GM19238 (cell line): ENCODE measurements at regions not wholly inside any gene's neighbourhood (a gene's known extent, or its start where the extent isn't known, plus 50 kb on each side); places are given as distances from the start of the nearest gene placed in this dataset.
"Not testable (repeated sequence)": the region's sequence is repeated elsewhere in the genome, so short reads cannot be mapped to it uniquely, and the experiment has no call there.

Experiments
- DNase-seq: peaks from one replicate; pipeline ENCODE4 v3.0.0; 2011; ENCODE audit warnings: low spot score; ENCODE audit not compliant: insufficient read length

DNA sequence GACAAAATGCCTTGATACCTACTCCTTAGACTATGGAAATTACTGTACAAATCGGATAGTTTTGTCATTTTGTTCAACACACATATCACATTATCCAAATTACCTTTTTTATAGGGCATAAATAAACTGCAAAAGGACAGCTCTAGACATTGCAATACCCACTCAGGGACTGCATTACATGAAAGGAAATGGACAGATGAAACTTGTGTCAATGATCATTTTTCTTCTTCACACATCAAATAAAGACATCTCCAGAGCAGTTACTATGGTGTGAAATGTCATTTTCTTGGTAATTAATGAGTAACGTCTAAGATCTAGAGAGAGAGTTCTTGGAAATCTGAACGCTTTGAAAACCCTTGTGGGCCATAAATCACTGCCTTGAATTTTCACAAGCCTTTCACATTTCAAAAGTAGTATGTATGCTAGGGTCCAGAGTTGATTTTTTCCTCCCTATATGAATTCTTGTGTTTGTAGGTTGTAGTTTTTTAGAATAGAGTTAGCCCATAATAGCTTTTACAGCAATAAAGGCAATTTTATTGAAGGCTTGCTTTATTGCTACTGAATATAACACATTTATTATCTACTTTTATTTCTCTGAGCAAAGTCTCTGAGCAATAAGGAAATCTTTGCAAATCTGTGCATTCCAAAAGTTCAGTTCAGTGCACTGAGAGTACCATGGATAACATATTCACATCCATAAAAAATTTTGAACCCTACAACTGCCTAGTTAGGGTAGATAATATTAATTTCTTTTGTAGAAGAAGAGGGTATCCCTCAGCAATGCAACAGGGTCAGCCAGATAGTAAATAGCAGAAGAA lies 358.0 kb upstream of the PCSK5 start:
- no peak for DNase-seq

DNA sequence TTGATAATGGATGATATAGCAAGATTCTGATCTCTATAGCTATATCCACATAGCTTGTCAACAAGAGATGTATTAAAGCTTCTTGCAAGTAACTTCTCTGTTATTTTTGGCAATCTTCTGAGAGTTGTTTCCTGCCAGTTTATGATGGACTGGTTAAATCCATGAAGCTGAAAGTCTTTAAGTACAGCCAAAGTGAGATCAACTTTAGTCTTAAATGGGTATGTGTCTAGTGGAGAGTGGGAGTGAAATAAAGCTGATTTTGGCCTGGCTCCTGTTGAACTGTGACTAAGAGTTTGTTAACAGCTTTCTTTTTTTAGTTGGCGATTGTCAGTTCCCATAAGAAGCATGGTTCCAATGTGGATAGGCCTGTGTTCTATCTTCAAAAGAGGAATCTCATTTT lies 350.9 kb upstream of the PCSK5 start:
- no peak for DNase-seq

- no peak for DNase-seq
These were observed 350.3 kb upstream of the PCSK5 start for GRCh38 chr9:75540185-75540584.

- no peak for DNase-seq
These were observed 348.7 kb upstream of the PCSK5 start for GRCh38 chr9:75541734-75542133.

DNA sequence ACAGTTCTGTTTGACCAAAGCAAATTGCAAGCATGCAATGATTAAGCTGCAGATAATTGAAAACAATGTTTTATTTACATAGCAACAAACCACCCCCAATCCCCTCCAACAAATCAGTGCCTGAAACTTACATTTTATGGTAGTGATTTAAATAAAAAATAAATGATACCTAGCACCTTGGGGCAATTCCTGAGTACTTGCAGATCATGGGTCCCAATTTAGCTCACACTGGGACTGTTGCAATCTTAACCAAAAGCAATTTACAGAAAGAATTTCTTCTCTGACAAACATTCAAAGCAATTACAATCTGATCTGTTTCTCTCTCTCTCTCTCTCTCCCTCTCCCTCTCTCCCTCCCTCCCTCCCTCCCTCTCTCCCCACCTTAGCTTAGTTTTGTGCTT lies 345.7 kb upstream of the PCSK5 start:
- no peak for DNase-seq

GRCh38 chr9:75545287-75545686 lies 345.2 kb upstream of the PCSK5 start:
- DNase-seq = no peak

GRCh38 chr9:75548871-75549270 lies 341.6 kb upstream of the PCSK5 start:
- DNase-seq = no peak

DNA sequence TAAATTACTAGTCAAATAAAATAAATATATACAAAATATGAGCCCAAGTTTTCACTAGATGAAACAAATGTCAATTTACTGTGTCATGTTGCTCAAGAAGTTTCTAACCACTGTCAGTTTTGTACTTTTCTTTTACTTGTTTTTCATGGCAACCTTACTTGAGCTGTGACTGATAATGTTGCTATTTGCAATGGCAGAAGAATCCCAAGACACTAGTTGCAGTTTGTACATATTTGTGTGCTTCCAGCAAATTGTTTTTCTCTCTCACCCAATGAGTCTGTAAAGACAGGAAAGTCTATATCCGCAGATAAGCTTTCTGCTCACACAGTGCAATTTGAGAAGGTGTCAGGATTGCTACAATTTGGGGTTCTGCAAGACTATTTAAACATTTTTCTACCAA lies 338.6 kb upstream of the PCSK5 start:
- no peak for DNase-seq

- no peak for DNase-seq
These were observed 337.5 kb upstream of the PCSK5 start for GRCh38 chr9:75552941-75553340.

GRCh38 chr9:75566813-75567212 lies 323.7 kb upstream of the PCSK5 start:
- not testable (repeated sequence) for DNase-seq

DNA sequence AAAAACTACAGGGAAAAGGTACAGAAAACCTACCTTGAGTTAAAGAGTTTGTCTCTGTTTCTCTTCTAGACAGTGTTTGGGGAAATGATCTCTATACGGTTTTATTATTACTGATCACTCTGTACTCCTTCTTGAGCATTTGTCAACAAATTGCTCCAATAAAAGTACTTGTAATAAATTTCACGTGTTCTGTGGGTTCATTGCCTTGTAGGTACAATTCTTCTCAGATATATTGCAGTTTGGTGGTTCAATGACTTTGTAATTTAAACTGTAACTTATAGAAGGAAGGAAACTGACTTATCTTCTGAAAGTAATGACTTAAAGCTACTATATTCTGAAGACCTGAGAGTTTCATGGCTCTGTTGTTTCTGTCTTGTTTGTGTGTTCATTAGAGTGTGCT lies 319.9 kb upstream of the PCSK5 start:
- no peak for DNase-seq

DNA sequence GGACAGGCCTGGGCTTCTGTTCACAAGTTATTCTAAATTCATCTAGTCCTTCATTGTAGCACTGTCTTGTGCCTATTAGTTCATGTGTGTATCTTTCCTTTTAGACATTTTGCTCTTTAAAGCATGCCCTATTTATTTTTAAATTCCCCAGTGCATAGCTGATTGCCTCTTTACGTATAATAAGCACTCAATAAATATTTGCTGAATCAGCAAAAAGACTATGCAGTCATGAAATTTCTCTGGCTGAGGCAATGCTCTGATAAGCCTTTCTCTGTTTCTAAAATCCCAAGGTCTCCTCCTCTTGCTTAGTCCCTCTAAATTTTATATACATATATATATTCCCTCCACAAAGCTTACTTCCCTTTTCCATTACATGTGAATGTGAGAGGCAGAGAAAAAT lies 315.9 kb upstream of the PCSK5 start:
- DNase-seq = no peak

DNA sequence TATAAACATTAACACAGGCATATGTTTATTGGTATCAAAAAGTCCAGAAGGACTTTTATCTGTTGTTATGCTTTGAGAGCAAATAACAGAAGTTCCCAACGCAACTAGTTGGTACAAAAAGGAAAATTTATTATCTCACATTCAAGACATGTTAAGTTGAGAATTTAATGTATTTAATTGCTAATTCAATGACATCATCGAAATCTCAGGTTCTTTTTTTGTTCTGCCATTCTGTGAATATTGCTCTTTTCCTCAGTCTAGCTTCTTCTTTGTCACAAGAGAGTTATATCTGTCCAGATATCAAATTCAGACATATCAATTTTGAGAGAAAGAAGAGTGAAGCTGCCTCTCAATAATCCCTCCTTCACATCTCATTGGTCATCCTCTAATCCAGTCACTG lies 307.6 kb upstream of the PCSK5 start:
- no peak for DNase-seq

GRCh38 chr9:75588808-75589207 lies 301.7 kb upstream of the PCSK5 start:
- no peak for DNase-seq

GRCh38 chr9:75589497-75589896 lies 301.0 kb upstream of the PCSK5 start:
- no peak for DNase-seq

GRCh38 chr9:75591972-75592371 lies 298.5 kb upstream of the PCSK5 start:
- DNase-seq = no peak

DNA sequence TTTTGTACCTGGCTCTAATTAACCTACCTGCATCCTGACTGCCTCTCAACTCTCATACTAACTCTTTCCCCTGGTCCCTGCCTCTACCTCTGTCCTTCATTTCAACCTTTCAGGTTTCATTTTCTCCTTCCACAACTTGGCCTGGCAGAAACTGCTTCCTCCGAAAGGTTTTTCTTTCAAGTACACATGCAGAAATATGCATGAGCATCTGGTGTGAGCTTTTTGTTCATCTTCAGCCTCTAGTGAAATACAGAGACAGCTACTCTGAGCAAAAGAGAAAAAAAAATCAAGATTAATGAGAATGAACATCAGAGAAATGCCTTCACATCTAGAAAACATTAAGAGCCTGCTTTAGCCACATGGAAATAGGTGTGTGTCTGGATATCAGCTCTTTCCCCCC lies 297.9 kb upstream of the PCSK5 start:
- DNase-seq = no peak

GRCh38 chr9:75593920-75594319 lies 296.6 kb upstream of the PCSK5 start:
- DNase-seq = no peak

- DNase-seq = no peak
These were observed 291.3 kb upstream of the PCSK5 start for GRCh38 chr9:75599126-75599525.

GRCh38 chr9:75601280-75601679 lies 289.2 kb upstream of the PCSK5 start:
- DNase-seq = no peak

DNA sequence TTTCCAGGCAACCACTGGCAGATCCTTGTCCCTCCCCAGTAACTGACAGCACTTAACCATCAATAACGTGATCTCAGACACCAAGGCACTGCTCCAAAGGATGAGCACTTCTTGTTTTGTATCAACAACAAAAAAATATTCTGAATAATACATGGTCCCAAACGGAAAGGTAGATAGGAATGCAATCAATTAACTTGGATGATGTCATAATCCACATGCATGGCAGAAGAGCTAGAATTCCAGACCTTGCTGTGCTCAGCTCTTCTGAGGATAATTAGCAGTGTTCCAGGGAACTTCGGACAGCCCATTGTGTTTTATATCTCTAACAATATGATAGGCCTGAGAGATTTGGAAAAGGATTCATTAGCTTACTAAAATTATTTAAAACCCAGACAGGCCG lies 288.4 kb upstream of the PCSK5 start:
- no peak for DNase-seq

DNA sequence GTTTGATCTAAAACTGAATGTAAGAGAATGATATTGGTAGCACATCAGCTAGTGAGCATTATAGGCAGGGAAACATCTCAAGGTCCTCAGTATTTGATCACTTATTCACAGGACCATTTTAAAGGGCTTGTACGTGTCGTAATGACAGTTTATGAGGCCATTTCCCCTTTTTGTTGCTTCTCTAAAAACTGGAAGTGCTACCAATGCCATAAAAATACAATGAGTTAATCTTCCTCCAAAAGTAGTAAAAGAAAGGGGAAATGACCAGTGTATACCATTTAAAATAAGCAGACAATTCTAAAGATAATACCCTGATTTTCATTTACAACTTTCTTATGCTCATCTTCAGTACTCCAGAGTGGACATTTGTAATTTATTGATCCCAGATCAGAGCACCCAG lies 285.8 kb upstream of the PCSK5 start:
- DNase-seq = no peak

GRCh38 chr9:75607521-75607920 lies 283.0 kb upstream of the PCSK5 start:
- no peak for DNase-seq

- no peak for DNase-seq
These were observed 281.1 kb upstream of the PCSK5 start for GRCh38 chr9:75609401-75609800.
